ENCODE measurements at regions not wholly inside any gene's neighbourhood (a gene's known extent, or its start where the extent isn't known, plus 50 kb on each side); places are given as distances from the start of the nearest gene placed in this dataset.

- DNase-seq: peak; percentile 60
These were observed 104.2 kb upstream of the THRB start for GRCh38 chr3:24598695-24599470.

DNA sequence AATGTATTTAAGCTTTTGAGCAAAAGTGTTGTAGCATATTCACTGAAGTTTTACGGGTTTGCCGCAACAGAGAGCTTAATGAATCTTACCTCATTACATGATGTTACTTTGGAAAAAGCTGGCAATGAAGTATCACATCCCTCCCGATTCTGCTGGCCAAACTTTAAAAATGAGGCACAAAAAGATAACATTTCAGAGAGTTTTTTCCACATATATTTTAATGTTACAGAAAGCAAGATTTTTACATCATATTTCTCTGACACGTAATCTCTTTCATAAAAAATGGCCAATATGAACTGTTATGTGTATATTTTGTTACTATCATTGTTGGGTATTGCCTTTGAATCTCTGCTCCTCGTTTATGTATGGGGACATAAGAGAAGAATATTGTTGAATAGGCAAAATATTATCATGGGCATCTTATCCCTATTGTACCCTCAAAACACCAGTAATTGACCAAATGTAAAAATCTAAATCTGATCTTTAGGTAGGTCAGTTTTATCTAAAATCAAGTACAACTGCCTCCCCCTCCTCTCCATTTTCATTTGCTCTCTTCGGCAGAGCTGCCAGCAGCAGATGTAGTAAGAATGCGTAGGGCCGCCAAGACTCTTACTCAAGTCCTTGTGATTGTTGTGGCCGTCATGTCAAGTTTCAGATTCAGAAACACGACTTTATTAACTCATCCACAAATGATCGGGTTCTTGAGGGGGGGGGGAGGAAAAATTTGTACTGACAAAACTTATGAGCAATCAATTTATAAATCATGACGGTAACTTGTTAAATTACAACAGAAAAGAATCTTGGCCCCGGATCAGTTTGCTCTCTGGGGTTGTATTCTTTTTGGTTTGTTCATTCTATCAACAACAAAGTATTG lies 106.7 kb upstream of the THRB start:
- no peak for DNase-seq

DNA sequence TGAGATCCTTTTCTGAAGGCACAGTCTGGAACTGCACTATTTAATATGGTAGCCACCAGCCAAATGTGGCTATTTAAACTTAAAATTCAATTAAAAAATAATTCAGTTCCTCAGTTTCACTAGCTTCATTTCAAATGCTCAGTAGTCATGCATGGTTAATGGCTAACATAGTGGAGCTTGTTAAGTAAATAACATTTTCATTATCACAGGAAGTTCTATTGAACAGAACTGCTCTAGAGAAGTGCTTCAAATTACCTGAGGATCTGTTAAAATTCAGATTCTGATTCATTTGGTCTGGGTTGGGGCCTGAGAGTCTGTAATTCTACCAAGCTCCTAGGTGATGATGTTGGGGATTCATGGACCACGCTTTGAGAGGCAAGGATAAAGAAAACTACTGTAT lies 109.6 kb upstream of the THRB start:
- no peak for DNase-seq

- no peak for DNase-seq
These were observed 110.9 kb upstream of the THRB start for GRCh38 chr3:24605511-24606028.

DNA sequence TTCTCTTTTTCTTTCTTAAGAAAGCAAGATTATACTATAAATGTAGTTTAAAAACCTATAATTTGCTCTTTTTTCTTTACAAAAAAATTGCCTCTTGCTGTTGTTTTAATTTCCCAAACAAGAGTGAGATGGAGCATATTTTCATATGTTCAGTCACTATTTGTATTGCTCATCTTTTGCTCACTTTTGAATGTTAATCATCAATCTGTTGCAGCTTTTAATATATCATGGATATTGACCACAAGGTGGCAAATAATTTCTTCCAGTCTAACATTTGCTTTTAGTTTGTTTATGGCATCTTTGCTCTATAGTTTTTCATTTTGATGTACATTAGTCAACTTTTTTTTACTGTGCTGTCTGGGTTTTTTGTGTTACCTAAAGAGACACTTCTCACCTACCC lies 112.6 kb upstream of the THRB start:
- DNase-seq: peak; percentile 24

DNA sequence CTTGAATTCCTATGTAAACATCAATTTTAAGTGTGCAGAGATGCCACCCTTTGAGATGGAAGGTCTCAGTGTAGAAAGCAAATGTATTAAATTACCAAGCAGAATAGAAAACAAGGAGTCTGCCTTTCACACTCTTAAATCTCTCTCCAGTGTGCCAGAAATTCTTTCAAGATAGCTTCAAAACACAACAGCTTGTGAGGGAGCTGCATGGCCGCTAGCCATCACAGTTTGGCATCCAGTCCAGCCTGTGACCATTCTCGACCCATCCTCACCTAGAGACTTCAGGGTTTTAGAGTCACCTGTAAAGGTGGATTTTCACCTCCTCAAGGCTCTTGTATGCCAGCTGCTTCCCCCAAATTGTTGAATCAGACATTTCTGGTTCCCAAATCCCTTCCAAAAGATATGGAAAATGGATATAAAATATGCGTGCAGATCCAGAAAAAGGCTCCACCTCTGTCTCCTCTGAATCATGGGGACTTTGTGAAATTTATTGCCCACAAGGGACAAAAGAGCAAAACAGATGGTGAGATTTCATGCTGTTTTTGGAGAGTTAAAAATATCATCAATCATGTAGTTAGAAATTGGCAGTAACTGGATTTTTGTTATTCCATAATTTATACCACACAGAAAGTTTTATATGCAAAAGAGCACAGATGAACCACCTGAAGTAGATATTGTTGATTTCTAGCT lies 114.2 kb upstream of the THRB start:
- no peak for DNase-seq

DNA sequence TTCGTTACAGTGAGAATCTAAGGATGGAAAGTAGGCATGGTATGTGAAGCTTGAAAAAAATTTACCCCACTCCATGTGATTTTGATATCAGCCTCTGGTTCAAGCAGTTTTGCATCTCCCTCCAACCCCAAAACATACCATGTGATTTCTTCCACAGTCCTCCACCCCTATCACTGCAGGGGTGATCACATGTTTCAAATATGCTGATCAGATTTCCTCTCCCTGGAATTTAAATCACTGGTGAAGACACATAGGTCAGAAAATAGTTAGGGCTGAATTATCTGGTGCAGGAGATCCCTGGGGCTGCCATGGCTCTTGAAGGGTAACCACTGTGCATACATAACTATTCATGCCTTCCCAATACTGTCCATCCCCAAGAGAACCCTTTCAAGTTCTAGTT lies 119.7 kb upstream of the THRB start:
- DNase-seq: no peak

DNA sequence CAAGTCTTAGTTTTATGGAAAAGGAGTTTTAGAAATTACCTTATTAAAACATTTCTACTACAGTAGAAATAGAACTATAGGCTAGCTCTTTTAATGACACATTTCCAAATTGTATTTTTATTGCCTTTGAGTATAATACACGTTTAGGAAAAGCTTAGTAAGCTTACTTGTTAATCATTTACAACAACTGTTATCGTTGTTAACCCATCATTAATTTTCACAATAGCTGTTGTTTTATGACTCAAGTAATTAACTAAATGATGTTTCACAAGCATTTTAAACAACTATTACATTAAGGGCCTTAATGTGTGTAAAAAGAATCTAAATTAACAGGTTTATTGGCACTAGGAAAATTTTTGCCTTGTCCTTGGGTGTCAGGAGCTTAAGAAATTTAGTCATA lies 120.5 kb upstream of the THRB start:
- DNase-seq: peak; percentile 19

- no peak for DNase-seq
These were observed 121.6 kb upstream of the THRB start for GRCh38 chr3:24616110-24616829.

GRCh38 chr3:24622138-24622537 lies 127.5 kb upstream of the THRB start:
- no peak for DNase-seq

DNA sequence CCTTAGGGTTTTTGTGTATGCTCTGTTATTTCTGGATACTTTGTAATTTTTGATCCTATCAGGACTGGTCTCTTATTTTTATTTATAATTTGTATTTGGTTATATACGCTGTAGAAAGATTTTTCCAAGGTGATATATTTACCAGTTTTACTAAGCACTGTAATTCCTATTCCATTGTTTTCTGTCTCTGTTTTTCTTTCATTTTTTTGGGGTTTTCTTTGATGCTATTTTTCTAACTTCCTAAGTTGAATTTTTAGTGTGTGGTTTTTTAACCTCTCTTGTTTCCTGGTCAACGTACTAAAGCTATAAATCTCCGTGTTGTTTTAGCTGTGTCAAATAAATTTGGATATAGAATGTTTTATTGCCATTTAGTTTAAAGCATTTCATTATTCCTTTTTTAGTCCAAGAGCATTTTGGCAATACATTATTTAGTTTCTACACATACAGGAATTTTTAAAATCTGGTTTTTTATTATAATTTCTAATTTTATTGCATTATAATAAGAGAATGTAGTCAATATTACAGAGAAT lies 128.1 kb upstream of the THRB start:
- no peak for DNase-seq

DNA sequence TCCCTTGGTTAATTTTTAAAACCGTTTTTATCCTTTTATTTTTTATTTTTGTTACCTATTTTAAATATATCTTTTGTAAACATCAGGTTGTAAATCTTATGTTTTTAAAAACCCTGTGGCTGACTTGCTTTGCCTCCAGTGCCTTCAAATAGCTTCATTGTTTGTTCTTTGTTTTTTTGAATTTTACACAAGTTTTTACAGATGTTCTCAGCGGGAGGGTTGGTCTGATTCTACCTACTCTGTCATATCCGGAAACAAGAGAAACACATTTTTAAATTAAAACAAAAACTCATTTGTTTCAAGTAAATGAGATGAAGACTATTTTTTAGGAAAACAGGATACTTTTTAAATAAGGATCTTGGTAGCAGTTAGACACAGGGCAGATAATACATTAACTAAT lies 129.0 kb upstream of the THRB start:
- DNase-seq: no peak

GRCh38 chr3:24624938-24625681 lies 130.5 kb upstream of the THRB start:
- no peak for DNase-seq

DNA sequence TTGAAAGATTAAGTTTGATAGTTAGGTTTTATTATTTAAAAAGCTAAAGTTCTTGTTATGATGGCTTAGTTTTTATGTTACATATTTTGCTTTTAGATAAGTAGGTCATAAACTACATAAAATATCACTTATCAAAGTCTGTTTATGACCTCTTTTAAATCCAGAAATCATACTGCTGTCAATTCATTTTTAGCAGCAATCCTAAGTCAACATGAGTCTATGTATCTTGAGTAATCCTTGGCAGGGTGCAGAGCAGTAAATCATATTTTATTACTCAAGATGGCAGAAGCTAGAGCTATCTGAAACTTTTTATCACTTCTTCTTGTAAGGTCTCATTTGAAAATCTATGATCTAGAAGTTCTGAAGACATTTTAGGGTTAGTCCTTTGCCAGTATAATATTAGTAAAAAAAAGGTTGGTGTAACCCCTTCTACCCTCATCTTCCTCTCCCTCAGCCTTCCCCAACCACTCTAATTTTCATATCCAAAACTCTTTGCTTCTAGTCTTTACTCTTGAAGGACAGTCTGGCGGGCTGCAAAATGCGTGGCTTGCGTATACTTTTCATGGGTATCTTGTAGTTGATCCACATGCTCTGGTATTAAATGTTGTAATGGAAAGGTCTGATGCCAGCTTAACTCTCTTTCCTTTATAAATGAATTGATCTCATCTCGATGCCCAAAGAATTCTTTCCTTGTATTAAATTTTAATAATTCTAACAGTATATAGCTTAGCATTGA lies 134.0 kb upstream of the THRB start:
- no peak for DNase-seq

- no peak for DNase-seq
These were observed 136.8 kb upstream of the THRB start for GRCh38 chr3:24631481-24631880.

DNA sequence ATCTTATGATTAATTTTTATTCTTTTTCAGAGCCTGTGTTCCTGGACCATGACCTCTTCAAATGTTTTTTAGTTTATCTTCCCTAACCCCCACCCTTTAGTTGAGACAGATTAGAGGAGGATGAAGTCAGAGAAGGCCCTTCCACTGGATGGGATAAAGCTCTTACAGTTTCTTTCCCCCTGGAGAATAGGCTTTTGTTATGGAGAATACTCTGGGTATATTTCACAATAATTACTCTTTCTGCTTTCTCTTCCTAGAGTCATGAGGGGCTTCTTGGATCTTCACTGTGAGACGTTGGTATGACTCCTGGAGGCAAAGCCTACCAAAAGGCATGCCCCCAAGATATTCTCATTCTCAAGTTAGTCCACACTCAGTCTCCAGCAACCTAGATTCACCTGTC lies 144.4 kb upstream of the THRB start:
- no peak for DNase-seq

DNA sequence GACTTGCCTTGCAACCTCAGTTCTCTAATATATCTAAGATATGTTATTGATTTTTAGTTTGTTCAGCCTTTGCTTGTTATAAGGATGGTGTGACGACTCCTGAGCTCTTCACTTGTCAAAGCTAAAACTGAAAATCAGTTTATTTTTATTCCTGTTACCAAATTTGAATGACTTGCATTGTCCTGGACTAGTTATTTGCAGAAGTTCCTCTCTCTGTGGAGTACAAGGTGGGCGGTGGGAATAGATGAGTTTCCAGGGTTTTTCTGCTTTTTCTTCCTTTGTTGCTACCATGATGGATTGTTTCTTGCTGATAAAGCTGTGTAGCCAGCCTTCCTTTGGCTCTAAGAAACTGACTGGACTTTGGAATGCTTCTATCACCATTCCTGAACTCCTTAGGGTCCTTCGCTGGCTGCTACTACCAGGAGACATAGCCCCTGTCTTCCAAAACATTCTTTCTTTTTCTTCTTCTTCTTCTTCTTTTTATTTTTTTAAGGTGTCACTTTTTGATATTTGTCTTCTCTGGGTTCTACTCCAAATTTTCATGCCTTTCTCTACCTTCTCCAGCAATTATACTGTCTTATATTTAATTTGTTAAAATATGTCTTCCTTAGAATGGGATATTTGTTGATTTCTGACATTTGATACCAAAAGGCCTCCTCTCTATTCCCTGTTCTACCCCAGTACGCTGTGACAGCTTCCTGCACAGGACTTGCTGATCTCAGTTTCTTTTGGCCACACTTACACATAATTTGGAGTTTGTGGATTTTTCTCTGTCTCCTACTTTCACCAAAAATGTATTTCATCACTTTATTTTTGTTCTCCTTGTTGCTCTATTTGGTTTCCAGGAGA lies 145.1 kb upstream of the THRB start:
- DNase-seq: no peak

DNA sequence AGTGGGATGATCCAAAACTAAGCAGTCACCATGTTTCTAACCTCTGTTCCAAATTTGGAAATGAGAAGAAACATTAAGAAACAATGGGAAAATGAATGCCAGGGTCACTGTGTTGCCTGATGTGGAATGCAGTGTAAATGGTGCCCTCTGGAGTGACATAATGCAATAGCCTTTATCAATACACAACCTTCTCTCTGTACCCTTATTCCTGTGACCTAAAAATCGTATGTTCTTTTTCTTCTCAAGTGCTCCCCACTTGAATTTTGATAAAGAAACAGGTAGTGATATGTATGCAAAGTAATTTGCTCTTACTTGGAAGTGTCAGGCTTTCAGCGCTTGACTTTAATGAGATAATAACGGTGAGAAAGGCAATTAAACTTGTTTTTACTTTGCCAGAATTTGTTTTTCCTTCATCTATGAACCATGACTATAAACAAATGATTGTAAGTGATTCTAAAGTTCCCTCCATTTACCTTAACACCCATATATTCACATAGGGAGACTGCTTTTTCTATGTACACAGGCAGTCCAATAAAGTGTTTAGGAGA lies 145.8 kb upstream of the THRB start:
- DNase-seq: peak; percentile 60

DNA sequence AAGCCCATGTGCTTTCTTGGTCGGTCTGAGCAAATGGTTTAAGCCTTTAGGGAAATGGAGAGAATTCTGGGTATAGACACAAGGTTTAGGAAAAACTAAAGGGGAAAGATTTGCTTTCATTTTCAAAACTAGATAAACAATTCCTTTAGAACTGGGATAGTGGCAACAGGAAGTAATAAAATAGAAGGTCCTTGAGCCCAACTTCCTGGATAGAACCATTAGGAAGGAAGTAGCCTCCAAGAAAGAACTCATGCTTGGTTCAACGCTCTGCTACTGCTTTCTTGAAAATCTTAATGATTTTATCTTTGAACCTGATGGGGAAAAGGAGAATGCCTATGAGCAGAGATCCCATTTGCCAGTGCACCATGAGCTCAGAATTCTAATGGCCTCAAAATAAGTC lies 147.0 kb upstream of the THRB start:
- DNase-seq: no peak

DNA sequence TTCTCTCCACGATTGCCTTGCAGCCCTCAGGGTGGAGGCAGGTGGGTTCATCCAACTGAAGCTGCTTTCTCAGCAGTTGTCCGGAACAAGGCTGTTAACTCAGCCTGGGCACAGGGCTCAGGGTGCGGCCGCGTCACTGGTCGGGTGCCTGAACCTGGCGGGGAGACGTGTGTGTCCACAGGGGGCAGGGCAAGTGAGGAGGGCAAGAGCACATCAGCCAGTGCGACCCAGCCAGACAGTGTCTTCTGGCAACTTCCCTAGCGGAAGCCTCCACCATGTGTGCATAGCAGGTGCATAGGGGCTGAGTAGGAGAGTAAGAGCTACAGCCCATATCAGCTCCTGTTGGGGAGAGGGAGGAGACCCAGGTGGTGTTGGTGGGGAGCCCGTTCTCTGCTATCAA lies 150.4 kb upstream of the THRB start:
- DNase-seq: no peak
